ENCODE measurements at regions not wholly inside any gene's neighbourhood (a gene's known extent, or its start where the extent isn't known, plus 50 kb on each side); places are given as distances from the start of the nearest gene placed in this dataset.

DNA sequence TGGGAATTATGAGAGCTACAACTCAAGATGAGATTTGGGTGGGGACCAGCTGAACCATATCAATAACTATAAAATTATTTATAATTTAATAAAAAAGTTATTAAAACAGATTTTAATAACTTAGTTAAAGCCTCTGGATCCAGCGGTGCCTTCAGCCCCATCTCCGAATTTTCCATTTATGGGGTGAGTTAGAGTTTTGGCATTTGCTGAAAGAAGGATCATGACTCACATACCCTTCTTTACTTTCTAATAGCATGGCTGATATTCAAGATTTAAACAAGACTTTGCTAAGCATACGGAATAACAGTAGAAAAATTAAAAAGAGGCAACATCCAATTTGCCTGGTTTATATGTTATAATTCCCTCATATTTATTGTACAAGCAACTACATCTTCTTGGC lies 94.5 kb downstream of the RDH14 start:
- Histone ChIP-seq H3K36me3 (ENCODE audit: control insufficient read depth in 2 of 4, insufficient read depth in 4 of 4, low read length in 3 of 4) (no peaks in the 10 kb centered on the region), H2BK15ac (ENCODE audit: low read length) (no peak overlapping the region), H2AK5ac (ENCODE audit: low read depth, low read length) (no peak overlapping the region), H3K4me2 (ENCODE audit: insufficient read depth in 1 of 2, low read depth in 2 of 2, low read length in 2 of 2) (no peak overlapping the region), H3K4ac (replicated peaks; ENCODE audit: insufficient read length, low read depth, low read length) (no peak overlapping the region), H4K5ac (ENCODE audit: insufficient read length, low read depth, low read length) (no peak overlapping the region), H3K56ac (replicated peaks; ENCODE audit: insufficient read length, low read depth, low read length) (no peak overlapping the region), H3K4me3 (ENCODE audit: extremely low read depth in 1 of 4, insufficient read depth in 2 of 4, low read depth in 3 of 4, low read length in 4 of 4) (no peak overlapping the region), H2BK12ac (ENCODE audit: low read depth, low read length) (no peak overlapping the region), H3K9ac (replicated peaks in 1 of 4; ENCODE audit: extremely low read depth in 1 of 4, low read depth in 3 of 4, low read length in 3 of 4) (no peak overlapping the region), H3K9me3 (ENCODE audit: insufficient read depth in 2 of 2, low read depth in 1 of 2, low read length in 1 of 2) (no peaks in the 10 kb centered on the region), H2AFZ (ENCODE audit: low read length) (no peak overlapping the region), H3K79me1 (ENCODE audit: low read depth, low read length) (no peaks in the 10 kb centered on the region), H2BK5ac (ENCODE audit: low read depth, low read length) (no peak overlapping the region), H2BK20ac (ENCODE audit: low read length) (no peak overlapping the region), H4K20me1 (replicated peaks in 1 of 2; ENCODE audit: control insufficient read depth in 1 of 2, insufficient read depth in 2 of 2, low read length in 2 of 2) (no peaks in the 10 kb centered on the region), H3K23ac (ENCODE audit: insufficient read length) (no peak overlapping the region), H3K23me2 (ENCODE audit: low read depth, low read length) (no peaks in the 10 kb centered on the region; the same call in 1 of the 2 replicates), H4K8ac (ENCODE audit: extremely low read depth, insufficient read depth, low read length) (no peak overlapping the region), H4K91ac (replicated peaks; ENCODE audit: insufficient read length, low read length) (no peak overlapping the region), H3K14ac (ENCODE audit: insufficient read length) (no peak overlapping the region), H3K27me3 (replicated peaks in 1 of 4; ENCODE audit: control insufficient read depth in 3 of 4, extremely low read depth in 1 of 4, insufficient read depth in 3 of 4, low read length in 3 of 4) (no peaks in the 10 kb centered on the region), H3K27ac (ENCODE audit: low read depth, low read length) (no peak overlapping the region), H3K18ac (ENCODE audit: extremely low read depth, low read length) (no peak overlapping the region), H3K79me2 (ENCODE audit: control insufficient read depth in 1 of 2, insufficient read depth in 2 of 2, low read length in 2 of 2) (no peaks in the 10 kb centered on the region), H3K4me1 (replicated peaks in 1 of 4; ENCODE audit: control insufficient read depth in 3 of 4, insufficient read depth in 4 of 4, low read length in 3 of 4) (no peaks in the 10 kb centered on the region), H2BK120ac (replicated peaks; ENCODE audit: low read depth, low read length) (no peak overlapping the region)
- no peak for DNase-seq (ENCODE audit: low read depth in 1 of 2, low spot score in 2 of 2)
- no peak for FAIRE-seq
- TF ChIP-seq TCF12 (IDR thresholded peaks at IDR 0.05; ENCODE audit: low read depth, low read length) (no peak), SP1 (IDR thresholded peaks at IDR 0.05; ENCODE audit: low read depth, low read length) (no peak), RXRA (IDR thresholded peaks at IDR 0.05; ENCODE audit: insufficient read depth, low read depth, low read length) (no peak), POU5F1 (IDR thresholded peaks at IDR 0.05; ENCODE audit: low read depth, low read length) (no peak), SP2 (IDR thresholded peaks at IDR 0.05; ENCODE audit: low read length) (no peak), CBX5 (IDR thresholded peaks at IDR 0.05; ENCODE audit: low read depth, low read length) (no peak)
- WGBS, 2 experiments (ENCODE audit: extremely low coverage in 1 of 2, insufficient coverage in 1 of 2, insufficient read length in 1 of 2, insufficient replicate concordance in 2 of 2, low coverage in 1 of 2, low lambda C conversion rate in 2 of 2, missing lambda C conversion rate in 1 of 2) = 95% methylated on average over 3 of the region's 3 CpGs; no CpG with 5 or more reads in 1 of the 2 experiments
- ChIA-PET POLR2A (ENCODE audit: partially characterized antibody) (no interaction called here), CTCF (ENCODE audit: partially characterized antibody) (interaction anchor here (1.2 kb wide), 2 partner anchors 10 to 284 kb away, joined by 3 to 4 read pairs; no protein-coding TSS in a partner anchor)
